K562 (cell line): ENCODE measurements at regions not wholly inside any gene's neighbourhood (a gene's known extent, or its start where the extent isn't known, plus 50 kb on each side); places are given as distances from the start of the nearest gene placed in this dataset.

ENCODE experiments used
- CLOCK ChIP-seq: fragments of 250-450 bp; sonication (Bioruptor Pico); IDR thresholded peaks from 2 replicates; pipeline ENCODE4 v1.4.0; 2020; ENCODE audit warnings: mild to moderate bottlenecking, moderate library complexity, borderline replicate concordance
- CTCF ChIP-seq, 3 experiments: IDR thresholded peaks in 2 of 3; conservative IDR thresholded peaks in 1 of 3; 2 replicates each; pipeline ENCODE4 v1.5.1; 2011 to 2012; ENCODE audit warnings: low read length in 3 of 3, mild to moderate bottlenecking in 3 of 3, control low read depth in 2 of 3, improper control_type of control experiment in 1 of 3, inconsistent platforms in 1 of 3, low read depth in 1 of 3, mixed read lengths in 1 of 3, moderate library complexity in 1 of 3; ENCODE audit not compliant: insufficient read depth in 2 of 3
- E2F6 ChIP-seq, 2 experiments: IDR thresholded peaks; 2 replicates each; pipeline ENCODE4 v1.6.1; 2011; ENCODE audit warnings: borderline replicate concordance in 1 of 2, control low read depth in 1 of 2, low read depth in 1 of 2, low read length in 1 of 2, mild to moderate bottlenecking in 1 of 2, mixed read lengths in 1 of 2, moderate library complexity in 1 of 2; ENCODE audit not compliant: insufficient read depth in 1 of 2, insufficient read length in 1 of 2, poor library complexity in 1 of 2, severe bottlenecking in 1 of 2; ENCODE audit errors: extremely low read depth in 1 of 2
- GATAD2B ChIP-seq: fragments of 450-650 bp; IDR thresholded peaks from 2 replicates; pipeline ENCODE4 v1.6.1; 2017; ENCODE audit warnings: mild to moderate bottlenecking, borderline replicate concordance
- NFRKB ChIP-seq: fragments of 450-650 bp; IDR thresholded peaks from 2 replicates; pipeline ENCODE4 v1.6.1; 2016; ENCODE audit warnings: low read depth
- PRMT5 ChIP-seq: sonication (generic); formaldehyde crosslinking; IDR thresholded peaks from 2 replicates; pipeline ENCODE4 v1.5.0; 2020; ENCODE audit warnings: missing genetic modification reagents
- SAFB ChIP-seq: fragments of 200-400 bp; formaldehyde crosslinking; IDR thresholded peaks from 2 replicates; pipeline ENCODE4 v1.6.1; 2017; ENCODE audit warnings: low read depth, low read length, borderline replicate concordance
- ZNF133 ChIP-seq: fragments of 250-450 bp; sonication (Bioruptor Pico); IDR thresholded peaks from 2 replicates; pipeline ENCODE4 v1.4.0; 2020; ENCODE audit warnings: mild to moderate bottlenecking
- ZNF316 ChIP-seq: fragments of 450-650 bp; IDR thresholded peaks from 2 replicates; pipeline ENCODE4 v1.6.1; 2016

GRCh38 chrX:124254611-124255010 is 77.8 kb upstream of the TEX13D start:
- no peak for TF ChIP-seq GATAD2B
- TF ChIP-seq E2F6 (IDR thresholded peaks at IDR 0.05; ENCODE audit: borderline replicate concordance in 1 of 2, extremely low read depth in 1 of 2, insufficient read depth in 1 of 2, insufficient read length in 1 of 2, low read depth in 1 of 2, low read length in 1 of 2, poor library complexity in 1 of 2, severe bottlenecking in 1 of 2): no peak
- no peak for TF ChIP-seq CTCF (IDR thresholded peaks at IDR 0.05 in 2 of 3, conservative IDR thresholded peaks at IDR 0.05 in 1 of 3; ENCODE audit: insufficient read depth in 2 of 3, low read depth in 1 of 3, low read length in 3 of 3)
- no peak for TF ChIP-seq SAFB
- TF ChIP-seq ZNF133 (CRISPR knock-in tag): no peak
- TF ChIP-seq ZNF316: no peak
- no peak for TF ChIP-seq CLOCK (CRISPR knock-in tag)
- TF ChIP-seq PRMT5 (CRISPR knock-in tag): no peak
- no peak for TF ChIP-seq NFRKB
